Suppressor macrophage treated with lipopolysaccharide for 1 hour (primary cell): ENCODE measurements at regions not wholly inside any gene's neighbourhood (a gene's known extent, or its start where the extent isn't known, plus 50 kb on each side); places are given as distances from the start of the nearest gene placed in this dataset.
A peak's percentile ranks its signal among the peaks of the same experiment; 100 is the strongest.
"Not testable (repeated sequence)": the region's sequence is repeated elsewhere in the genome, so short reads cannot be mapped to it uniquely, and the experiment has no call there.

Experiments
- DNase-seq, 3 donors: peaks; one replicate each; pipeline ENCODE4 v3.0.0-alpha.2; 2020 to 2022

DNA sequence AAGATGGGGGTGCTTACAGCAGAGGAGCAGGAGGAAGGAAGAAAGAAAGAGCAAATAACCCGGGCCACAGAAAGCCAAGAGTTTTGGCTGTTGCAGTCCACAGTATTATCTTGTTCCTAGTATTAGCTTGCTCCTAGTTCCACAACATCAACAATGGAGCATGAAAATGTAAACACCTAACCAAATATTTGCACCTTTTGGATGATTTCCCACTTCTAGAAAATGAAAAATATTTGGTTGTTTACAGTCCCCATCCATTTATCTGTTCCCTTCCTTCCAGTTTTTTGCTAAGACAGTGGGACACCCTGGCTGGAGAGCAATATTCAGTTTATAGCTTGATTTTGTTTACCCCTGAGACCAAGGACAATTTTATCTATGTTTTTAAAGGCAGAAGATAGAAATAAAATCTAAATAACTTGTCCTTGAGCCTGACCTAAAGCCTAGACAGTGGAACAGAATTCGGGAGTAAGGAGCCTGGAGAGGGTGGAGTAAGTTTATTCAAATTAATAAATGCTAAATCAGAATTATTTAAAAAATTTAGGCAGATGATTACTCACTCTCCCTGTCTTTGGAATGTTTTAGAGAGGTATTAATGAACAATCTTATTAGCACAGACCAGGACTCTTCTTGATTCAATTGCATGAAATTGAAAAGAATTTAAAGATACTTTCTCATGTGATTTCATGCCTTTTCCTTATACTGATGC, 51.6 kb downstream of the RESF1 start:
- no peak for DNase-seq

DNA sequence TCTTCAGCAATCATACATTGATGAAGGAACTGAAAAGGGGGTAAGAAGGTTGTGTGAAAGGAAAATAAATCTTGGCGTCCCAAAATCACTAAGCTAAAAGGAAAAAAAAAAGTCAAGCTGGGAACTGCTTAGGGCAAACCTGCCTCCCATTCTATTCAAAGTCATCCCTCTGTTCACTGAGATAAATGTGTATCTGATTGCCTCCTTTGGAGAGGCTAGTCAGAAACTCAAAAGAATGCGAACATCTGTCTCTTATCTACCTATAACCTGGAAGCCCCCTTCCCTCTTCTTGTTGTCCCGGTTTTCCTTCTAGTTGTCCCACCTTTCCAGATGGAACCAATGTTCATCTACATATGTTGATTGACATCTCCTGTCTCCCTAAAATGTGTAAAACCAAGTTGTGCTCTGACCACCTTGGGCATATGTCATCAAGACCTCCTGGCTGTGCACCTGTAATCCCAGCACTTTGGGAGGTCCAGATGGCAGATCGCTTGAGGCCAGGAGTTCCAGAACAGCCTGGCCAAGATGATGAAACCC, 53.1 kb downstream of the RESF1 start:
- no peak for DNase-seq

DNA sequence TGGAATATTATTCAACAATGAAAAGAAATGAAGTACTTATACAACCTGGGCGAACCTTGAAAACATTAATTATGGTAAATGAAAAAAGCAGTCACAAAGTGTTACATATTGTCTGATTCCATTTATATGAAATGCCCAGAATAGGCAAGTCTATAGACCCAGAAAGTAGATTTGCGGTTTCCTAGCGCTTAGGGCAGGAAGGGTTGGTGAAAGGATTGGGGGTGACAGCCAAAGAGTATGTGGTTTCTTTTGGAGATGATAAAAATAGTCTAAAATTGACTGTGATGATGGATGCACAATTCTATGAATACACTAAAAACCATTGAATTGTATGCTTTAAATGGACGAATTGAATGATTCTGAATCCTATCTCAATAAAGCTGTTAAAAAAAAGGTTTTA, 55.8 kb downstream of the RESF1 start:
- DNase-seq = no peak

DNA sequence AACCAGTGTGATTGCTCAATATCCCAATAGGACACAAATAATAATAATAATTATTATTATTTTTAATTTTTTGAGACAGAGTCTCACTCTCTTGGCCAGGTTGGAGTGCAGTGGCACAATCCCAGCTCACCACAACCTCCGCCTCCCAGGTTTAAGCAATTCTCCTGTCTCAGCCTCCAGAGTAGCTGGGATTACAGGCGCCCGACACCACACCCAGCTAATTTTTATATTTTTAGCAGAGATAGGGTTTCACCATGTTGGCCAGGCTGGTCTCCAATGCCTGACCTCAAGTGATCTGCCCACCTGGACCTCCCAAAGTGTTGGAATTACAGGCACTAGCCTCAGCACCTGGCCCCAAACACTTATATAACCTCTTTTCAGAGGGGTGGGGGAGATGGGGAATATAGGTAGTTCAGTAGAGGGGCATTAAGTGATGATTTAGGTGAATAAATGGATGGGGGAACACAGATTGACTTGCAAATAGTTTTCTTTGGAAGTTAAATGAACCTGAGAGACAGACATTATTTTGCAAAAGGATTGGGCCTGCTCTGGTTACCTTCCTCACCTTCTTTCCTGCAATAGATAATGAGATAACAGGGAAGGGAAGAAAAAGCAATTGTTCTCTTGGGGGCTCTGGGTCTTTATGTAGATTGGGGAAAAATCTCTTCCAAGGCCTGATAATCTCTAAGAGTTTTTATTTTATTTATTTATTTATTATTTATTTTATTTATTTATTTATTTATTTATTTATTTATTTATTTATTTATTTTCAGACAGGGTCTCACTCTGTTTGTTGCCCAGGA, 57.7 kb downstream of the RESF1 start:
- DNase-seq = no peak

DNA sequence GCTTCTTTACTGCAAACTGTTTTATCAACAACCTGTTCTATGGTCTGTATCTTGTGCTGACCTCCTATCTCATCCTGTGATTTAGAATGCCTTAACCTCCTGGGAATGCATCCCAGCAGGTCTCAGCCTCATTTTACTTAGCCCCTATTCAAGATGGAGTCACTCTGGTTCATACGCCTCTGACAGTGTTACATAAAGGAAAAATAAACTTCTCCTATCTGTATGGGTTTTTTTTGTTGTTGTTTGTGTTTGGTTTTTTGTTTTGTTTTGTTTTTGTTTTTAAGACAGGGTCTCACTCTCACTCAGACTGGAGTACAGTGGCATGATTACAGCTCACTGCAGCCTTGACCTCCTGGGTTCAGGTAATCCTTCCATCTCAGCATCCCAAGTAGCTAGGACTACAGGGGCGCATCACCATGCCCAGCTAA, 62.1 kb downstream of the RESF1 start:
- no peak for DNase-seq

DNA sequence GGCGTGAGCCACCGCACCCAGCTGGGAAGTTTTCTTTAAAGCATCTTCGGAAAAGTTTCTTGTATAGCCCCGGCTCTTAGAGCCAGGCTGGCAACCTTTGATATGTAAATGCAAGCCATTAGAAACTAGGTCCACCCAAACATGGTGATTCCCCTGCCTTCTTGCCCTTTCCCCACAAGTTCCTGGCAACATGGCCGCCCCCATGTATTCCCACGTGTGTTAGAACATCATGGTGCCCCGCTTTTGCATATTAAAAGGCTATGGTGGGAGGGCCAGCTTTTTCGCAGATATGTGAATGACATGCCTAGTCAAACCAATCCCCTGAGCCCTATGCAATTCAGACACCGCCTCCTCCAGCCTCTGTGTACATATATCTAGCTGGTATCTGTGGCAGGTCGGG, 63.2 kb downstream of the RESF1 start:
- not testable (repeated sequence) for DNase-seq

DNA sequence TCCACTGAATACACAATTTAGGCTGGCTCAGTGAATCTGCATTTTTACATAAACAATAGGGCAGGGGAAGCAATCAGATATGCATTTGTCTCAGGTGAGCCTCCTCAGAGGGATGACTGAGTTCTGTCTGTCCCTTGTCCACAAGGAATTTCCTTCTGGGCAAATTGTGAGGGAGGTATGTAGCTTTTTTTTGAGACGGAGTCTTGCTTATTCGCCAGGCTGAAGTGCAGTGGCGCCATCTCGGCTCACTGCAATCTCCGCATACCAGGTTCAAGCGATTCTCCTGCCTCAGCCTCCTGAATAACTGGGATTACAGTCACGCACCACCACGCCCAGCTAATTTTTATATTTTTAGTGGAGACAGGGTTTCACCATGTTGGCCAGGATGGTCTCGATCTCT, 64.6 kb downstream of the RESF1 start:
- not testable (repeated sequence) for DNase-seq

DNA sequence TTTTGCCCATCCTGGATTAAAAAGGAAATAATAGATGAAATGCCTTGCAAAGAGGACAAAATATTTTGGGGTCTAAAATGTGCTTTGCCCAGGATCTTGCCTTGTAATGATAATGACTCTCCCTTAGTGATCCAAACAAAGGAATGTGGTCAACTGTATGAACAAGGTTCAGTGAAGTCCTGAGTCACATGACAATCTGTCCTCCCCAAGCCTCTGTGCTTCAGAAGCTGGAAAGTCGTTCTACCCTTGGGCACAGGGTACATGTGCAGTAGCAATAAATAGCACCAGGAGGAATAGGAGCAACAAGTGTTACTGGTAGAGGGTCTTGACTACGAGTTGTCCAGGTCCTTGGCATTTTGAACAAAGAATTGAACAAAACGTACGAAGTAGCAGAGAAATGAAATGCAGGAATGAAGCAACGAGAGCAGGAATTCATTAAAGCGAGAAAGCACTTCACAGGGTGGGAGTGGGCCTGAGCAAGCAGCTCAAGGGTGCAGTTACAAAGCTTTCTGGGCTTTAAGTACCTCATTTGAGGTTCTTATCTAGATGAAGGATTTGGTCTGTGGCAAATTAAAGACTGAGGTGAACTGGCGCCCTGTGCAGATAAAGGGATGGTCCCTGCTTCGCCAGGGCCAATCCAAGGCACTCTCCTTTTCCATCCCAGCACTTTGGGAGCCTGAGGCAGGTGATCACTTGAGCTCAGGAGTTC, 65.8 kb downstream of the RESF1 start:
- no peak for DNase-seq

DNA sequence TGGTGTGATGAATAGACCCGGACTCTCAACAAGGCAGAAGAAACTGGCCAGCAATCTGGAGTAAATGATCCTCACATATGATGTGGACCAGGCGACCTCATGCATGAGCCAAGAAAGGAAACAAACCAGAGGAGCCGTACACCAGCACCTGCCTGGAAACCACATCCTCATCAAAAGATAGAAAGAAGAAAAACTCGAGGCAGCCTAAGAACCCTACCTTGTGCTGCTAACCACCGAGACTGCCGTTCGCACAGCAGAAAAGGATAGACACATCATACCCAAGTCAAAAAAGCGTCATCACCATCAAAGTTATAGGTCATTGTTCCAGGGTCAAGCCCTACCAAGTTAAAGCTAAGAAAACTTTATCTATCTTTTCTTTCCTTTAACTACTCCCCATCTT, 66.7 kb downstream of the RESF1 start:
- DNase-seq = no peak

DNA sequence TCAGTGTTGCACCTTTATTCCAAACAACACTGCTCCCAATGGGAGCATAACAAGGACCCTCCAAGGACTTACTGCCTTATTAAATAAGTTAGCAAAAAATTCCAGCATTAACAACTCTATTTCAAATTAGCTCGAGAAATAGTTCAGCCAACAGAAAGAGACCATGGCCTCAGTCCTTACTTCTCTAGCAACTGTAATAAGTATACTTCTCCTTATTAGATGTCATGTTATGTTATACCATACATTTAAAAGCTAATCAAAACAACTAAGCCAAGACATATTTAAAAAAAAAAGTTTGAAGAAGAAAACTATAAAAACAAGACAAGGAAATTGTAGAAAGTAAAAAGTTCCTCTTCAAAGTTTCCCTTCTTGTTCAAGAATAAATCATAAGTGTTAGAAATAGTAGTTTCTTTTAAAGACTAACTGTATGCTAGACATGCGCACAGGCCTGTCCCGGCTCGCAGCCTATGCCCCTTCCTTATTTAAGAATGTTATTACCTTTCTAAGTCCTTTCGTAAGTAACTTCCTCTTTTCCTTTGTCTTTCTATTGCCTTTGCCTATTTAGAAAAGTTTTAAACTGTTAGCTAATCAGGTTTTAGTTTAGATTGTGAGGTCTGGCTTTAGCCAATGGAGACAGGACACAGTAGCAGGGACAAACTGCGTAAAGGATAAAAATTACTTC, 68.6 kb downstream of the RESF1 start:
- peak; percentile 18 to 29 (median 23) for DNase-seq

DNA sequence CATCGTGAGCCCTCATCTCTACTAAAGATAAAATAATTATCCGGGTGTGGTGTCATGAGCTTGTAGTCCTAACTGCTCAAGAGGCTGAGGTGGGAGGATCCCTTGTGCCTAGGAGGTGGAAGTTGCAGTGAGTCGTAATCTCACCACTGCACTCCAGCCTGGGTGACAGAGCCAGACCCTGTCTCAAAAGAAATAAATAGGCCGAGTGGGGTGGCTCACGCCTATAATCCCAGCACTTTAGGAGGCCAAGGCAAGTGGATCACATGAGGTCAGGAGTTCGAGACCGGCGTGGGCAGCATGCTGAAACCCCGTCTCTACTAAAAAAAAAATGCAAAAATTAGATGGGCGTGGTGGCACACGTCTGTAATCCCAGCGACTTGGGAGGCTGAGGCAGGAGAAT, 70.9 kb downstream of the RESF1 start:
- DNase-seq = no peak

DNA sequence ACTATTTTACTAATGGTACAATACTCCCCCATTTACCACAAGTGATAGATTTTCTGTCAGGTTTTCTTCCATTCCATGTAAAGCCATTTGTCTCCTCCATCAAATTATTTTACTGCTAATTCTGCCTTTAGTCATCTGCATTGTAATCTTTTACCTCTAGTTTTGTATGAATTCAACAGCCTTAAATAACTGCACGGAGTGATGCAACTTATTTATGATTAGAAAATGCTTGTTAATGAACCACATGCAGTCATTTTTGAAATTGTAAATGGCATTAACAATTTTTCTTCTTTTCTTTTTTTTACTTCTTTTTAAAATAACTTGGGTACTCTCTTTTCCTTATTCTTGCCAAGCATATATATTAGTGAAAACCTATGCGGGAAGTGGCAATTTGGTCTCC, 71.5 kb downstream of the RESF1 start:
- DNase-seq = no peak

DNA sequence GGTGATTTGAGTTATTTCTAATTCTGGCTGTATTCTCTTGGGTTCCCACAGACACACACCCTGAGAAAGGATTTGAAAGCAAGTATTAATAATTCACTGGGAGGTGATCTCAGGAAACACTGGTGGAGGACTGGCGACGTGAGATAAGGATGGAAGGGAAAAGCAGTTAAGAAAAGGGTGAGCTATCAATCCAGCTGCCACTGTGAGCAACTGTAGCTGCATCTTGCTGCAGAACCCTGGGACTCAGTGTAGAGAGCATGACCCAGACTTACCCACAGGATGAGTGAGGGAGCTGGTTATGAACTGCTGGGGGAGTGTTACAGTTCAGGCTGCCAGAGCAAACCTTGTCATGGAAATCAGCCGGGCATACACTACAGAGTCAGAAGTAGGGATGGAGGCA, 71.9 kb downstream of the RESF1 start:
- DNase-seq = no peak

DNA sequence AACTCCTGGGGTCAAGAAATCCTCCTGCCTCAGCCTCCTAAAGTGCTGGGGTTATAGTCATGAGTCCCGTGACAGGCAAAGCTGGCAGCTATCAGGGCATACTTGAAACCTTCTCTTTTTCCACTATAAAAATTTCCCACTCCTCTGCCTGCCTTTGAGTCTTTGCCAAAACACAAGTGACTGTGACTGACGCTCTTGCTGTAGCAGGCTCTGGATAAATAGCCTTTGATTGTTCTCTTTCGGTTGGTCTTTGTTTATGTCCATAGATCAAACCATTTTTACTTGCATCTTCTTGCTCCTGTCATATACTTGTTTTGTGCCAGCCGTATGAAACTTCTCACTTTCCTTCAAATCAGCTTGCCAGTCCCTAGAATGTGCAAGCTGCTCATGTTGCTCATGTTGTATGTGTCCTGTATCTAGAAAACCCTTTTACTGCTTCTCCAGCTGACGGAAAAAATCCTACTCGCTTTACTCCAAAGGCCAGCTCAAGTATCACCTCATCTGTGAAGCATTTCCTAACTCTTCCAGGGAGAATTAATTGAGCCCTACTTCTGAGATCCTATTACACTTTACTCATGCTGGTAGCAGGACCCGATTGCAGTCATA, 73.1 kb downstream of the RESF1 start:
- DNase-seq = no peak

DNA sequence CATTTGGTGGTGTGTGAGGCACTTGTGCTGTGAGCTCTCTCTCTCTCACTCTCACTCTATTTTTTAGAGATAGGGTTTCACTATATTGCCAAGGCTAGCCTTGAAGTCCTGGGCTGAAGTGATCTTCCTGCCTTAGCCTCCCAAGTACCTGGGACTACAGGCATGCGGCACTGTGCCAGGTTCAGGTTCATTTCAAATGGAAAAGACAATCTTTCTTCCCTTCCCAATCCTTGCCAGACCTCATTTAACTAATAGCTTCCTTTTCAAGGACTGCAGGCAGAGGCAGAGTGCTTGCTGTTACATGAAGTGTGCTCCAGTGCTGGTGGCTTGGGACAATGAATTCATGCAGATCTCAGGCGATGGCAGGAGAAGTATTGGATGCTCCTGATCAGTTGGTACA, 73.2 kb upstream of the BICD1 start:
- no peak for DNase-seq

DNA sequence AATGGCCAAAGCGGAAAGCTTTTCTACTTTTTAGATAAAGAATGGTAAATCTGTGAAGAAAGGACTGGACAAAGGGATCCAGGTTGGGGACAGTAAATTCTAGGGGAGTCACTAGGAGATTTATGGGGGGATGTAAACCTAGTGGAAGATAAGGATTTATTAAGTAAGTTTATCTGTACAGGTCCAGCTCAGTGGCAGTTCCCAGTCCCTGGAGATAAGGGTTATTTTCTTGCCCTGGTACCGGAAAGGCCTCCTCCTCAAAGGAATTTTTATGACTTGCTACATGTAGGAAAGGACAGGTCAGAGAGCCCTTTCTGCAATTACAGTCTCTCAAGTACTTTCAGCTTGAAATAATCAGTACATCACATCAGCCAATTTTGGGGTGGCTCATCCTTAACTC, 72.6 kb upstream of the BICD1 start:
- DNase-seq = no peak

DNA sequence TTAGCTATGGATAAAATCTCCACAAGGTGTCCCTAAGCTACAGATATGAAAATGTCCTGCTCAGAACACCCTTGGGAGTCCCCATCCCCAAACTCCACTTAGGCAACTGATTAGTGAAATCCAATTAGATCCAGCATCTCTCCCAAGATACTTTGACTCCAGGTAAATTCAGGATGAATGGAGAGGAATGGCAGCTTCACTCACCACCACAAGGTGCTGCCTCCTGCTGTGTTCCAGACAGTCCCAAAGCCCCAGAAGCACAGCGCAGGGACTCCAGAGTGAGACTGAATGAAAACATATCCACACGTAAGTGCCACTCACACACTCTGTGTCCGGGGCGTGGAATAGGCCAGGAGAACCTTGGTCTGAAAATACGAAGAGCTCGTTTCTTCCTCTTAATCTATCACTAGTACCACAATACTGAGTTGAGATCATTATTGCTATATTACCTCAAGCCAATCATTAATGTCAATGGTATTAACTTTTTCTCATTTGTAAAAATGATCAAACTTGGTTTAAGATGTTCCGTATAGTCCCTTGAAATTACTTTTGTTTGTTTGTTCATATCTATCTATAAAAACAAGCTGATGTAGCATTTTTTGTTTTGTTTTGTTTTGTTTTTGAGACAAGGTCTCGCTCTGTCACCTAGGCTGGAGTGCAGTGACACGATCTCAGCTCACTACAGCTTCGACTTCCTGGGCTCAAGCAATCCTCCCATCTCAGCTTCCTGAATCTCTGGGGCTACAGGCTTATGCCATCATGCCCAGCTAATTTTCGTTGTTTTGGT, 70.0 kb upstream of the BICD1 start:
- DNase-seq = no peak

DNA sequence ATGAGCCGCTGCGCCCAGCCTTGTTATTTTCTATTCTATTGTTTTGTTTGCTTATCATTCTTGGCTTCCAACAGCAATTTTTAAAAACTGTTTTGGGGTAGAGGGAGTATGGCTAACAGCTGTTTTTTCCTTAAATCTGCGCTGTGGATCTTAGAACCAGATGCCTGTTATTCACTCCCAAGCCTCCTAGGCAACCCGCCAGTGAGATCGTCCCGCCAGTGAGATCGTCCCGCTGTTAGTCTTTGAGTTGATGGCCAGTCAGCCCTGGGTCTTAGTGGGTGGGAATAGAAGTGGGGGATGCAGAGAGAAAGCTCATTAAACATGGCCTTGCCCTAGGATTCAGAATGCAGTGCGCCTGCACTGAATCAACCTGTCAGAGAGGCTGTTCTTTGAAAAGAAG, 67.3 kb upstream of the BICD1 start:
- no peak for DNase-seq

DNA sequence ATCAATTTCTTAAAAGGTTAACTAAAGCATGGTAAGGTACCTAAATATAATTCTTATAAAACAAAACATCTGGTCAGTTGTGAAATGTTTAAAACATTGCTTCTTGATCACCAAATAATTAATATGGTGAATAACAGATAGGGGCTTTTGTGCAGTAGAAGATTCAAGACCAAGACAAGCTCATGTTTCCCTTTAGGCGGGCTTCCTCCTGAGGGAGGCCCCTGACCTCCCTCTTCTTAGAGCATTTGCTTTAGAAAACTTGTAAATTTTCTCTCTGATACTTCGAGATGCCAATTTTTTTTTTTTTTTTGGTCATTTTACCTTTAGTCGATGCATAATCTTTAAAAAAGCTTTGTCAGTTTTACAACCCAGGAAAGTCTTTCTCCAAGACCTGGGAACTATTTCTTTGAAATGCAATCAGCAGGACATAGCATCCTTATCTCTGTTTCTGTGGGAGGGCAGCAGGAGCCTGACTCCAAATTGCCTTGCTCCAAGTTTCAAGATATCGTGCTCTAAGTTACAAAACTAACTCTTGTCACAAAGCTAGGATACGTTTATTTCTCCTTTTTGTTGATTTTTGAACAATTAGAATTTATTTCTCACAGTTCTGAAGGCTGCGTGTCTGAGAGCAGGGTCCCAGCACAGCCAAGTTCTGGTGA, 66.6 kb upstream of the BICD1 start:
- no peak for DNase-seq

DNA sequence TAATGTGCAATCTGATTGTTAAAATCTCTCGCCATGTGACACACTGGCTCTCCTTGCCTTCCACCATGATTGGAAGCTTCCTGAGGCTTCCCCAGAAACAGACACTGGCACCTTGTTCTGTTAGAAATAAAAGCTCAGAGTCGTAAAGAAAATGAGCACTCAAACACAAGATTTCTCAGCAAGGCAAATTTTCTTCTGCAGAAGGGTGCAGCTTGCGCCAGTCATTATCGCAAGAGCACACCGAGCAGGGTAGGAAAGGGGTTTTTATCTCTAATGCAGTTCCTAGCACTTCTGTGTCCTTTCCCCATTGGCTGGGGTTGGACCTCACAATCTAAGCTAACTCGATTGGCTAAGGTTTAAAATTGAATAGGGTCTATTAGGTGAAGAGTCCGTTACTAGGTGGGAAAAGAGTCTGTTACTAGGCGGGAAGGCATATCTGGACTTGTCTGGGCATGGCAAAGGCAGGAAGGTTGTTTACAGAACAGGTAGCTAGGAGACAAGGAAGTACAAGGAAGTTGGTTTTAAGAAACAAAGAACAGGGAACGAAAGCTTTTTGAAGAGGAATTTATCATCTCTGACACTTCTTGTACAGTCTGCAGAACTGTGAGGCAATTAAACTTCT, 62.6 kb upstream of the BICD1 start:
- no peak for DNase-seq
